Right lobe of liver (tissue), 4 donors: ENCODE measurements at regions not wholly inside any gene's neighbourhood (a gene's known extent, or its start where the extent isn't known, plus 50 kb on each side); places are given as distances from the start of the nearest gene placed in this dataset.

Experiments
- CTCF ChIP-seq, 4 donors: fragments of 200-600 bp in 3 of 4; fragments of 450-650 bp in 1 of 4; IDR thresholded peaks; one replicate each; pipeline versions ENCODE4 v1.5.1 to v1.8.0; 2016 to 2022; ENCODE audit warnings: antibody characterized with exemption in 4 of 4, mild to moderate bottlenecking in 2 of 4
- POLR2A ChIP-seq: fragments of 450-650 bp; IDR thresholded peaks from one replicate; pipeline ENCODE4 v1.6.1; 2017; ENCODE audit warnings: antibody characterized with exemption, mild to moderate bottlenecking
- donor health status: DM: no; HTN: no; CAD: no.
- donor health status: DM: no; HTN: no; CAD: no.
- donor health status: DM: no; HTN: yes; CAD: no.

- TF ChIP-seq CTCF (IDR thresholded peaks at IDR 0.05): no peak
- no peak for TF ChIP-seq POLR2A
These were observed 791.0 kb upstream of the DIAPH2 start for GRCh38 chrX:95893636-95894035.
